SHP77 (cell line): ENCODE measurements at regions not wholly inside any gene's neighbourhood (a gene's known extent, or its start where the extent isn't known, plus 50 kb on each side); places are given as distances from the start of the nearest gene placed in this dataset.
A peak's percentile ranks its signal among the peaks of the same experiment; 100 is the strongest.
"Not testable (repeated sequence)": the region's sequence is repeated elsewhere in the genome, so short reads cannot be mapped to it uniquely, and the experiment has no call there.

Experiments
- DNase-seq, 2 experiments: peaks; one replicate each; lab custom pipeline; 2025; lab: John Stamatoyannopoulos, UW

DNA sequence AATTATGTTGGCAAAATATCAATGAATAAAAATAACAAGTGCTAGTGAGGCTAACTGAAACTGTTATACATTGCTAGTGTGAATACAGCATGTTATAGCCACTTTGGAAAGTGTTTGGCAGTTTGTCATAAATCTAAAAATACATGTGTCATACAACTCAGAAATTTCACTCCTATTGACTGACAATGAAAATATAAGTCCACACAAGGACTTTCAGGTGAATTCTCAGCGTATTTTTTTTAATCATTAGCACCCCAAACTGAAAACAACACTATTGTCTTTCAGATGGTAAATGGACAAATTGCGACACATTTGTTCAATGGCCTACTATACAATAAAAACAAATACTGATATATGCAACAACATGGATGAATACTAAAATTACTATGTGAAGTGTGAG, 884.8 kb downstream of the TRIB2 start:
- DNase-seq, result no peak

DNA sequence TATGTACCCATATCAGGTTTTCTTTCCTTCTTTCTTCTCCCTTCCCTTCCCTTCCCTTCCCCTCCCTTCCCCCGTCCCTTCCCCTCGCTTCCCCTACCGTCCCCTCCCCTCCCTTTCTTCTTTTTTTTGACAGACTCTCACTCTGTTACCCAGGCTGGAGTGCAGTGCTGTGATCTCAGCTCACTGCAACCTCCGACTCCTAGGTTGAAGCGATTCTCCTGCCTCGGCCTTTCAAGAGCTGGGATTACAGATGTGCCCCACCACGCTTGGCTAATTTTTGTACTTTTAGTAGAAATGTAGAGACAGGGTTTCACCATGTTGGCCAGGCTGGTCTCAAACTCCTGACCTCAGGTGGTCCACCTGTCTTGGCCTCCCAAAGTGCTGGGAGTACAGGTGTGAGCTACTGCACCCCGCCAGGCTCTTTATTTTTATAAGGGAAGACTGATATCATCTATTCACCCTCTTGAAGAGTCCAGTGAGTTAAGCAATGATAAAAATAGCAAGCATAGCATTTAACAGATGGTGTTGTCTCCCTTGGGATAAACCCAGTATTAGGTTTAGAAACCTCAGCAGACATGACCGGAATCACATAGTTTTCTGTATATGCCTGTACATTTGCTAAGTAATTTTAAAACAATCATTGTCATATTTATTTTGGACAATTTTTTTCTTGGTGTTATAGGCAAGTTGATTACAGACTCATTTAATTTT, 888.4 kb downstream of the TRIB2 start:
- no peak for DNase-seq

DNA sequence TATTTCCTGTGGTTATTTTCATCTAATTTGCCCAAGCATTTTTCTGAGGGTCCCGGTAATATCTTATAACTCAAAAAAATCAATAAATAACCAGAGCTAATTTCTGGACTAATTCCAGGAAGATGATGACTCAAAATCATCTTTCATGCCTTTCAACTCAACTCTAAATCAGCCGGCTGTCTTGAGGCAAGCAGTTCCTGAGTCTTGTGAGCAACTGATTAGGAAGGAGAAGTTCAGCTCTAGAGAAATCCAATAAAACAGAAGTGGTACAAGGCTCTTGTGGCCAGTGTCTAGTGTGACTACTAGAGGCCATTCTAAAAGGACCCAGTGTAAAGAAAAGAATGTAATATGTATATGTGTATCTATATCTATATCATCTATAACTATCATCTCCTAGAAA, 890.4 kb downstream of the TRIB2 start:
- DNase-seq, result no peak

DNA sequence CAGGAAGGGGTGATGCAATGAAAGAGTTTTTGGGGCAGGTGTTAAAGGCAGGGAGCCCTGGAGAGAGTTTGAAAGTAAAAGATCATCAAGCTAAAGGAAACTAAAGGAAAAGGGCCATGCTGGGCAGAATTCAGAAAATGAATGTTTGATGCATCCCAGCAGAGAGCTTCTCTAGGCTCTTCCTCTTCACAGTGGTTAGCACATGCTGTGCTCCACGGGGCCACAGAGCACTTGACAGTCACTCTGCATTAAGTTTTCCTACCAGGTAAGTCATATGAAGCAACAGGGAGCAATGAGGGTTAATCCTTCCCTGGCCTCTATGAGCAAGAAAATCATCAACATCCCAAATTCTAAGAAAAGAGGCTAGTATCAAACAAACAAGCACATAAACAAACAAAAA, 895.2 kb downstream of the TRIB2 start:
- no peak for DNase-seq

DNA sequence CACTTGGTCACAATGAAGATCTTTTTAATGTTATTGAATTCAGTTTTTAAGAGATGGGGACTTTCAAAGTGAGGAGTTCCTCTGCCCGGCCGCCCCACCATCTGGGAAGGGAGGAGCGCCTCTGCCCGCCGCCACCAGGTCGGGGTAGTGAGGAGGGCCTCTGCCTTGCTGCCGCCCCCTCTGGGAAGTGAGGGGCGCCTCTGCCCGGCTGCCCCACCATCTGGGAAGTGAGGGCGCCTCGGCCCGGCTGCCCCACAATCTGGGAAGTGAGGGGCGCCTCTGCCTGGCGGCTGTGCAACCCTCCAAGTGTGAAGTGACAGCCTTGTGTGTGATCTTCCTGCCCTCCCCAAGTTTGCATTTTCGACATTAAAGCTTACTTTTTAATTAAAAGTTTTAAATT, 899.3 kb downstream of the TRIB2 start:
- DNase-seq, result no peak

DNA sequence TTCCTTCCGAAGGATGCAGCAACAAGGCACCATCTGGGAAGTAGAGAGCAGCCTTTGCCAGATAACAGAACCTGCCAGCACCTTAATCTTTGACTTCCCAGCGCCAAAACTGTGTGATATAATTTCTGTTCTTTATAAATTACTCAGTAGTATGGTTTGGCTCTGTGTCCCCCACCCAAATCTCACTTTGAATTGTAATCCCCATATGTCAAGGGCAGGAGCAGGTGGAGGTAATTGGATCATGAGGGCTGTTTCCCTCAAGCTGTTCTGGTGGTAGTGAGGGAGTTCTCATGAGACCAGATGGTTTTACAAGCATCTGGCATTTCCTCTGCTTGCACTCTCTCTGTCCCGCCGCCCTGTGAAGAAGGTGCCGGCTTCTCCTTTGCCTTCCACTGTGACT, 899.9 kb downstream of the TRIB2 start:
- DNase-seq, result no peak

DNA sequence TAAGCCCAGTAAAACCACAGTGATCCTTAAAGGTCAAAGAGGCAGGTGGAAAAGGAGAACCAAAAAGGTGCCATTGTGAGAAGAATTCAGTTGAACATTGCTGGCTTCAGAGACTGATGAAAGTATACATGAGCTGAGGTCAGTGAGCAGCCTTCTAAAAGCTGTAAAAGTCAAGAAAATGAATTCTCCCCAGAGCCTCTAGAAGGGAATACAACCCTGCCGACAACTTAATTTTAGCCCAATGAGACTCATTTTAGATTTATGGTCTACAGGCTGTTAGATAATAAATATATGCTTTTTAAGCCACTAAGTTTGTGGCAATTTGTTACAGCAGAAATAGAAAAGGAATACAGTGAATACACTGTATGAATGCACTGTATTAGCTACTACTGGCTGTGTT, 911.4 kb downstream of the TRIB2 start:
- DNase-seq, result no peak

DNA sequence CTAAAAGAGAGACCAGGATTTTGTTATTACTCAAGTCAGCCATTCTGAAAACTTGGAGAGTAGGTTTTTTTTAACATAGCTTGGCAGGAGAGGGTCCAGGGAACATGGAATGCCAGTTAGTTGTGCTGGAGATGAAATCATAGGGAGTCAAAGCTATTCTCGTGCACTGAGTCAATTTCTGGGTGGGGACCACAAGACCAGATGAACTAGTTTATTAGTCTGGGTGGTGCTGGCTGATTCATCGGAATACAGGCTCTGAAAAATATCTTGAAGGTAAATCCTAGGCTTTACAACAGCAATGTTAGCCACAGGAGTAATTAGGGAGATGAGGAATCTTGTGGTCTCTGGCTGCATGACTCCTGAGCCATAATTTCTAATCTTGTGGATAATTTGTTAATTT, 921.4 kb downstream of the TRIB2 start:
- no peak for DNase-seq

DNA sequence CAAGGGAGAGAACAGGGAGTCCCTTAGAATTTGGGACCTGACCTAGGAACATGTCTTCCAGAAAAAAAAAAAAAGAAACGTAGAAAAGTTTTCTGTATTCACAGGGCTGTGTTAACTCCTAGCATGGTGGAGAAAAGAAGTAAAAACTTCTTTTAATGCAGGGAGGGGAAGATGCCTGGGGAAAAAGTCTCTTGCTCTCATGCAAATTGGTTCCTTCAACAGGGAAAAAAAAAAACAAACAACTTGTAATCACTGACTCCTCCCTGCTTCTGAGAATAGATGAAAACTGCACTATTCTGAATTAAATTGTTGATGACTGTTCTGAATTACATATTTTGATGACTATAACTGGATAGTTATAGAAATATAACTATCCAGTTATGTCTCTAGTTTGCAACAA, 933.2 kb downstream of the TRIB2 start:
- no peak for DNase-seq

DNA sequence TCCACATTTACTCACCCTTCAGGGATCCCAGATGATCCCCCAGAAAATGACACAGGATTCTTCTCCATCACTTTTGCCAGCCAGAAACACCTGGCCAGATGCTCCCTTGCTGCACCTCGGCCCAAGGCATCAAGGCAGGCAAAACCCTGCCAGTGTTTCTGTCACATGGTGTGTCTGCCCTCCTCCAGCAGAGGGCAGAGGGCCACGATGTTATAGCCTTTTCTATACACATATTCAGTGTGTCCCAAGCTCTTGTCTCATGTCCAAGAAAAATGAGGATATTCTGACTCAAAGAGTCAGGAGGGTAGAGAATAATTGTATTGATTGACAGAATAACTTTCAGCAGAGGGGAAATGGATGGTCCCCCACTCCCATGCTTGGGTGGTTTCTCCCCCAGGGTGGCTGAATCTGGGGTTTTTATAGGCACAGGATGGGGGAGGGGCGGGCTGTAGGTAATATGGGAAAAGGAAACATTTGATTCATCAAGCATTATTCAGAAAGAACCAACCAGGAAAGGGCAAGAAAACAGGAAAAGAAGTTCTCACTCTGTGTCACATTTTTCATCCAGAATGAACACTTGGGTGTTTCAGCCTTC, 933.9 kb downstream of the TRIB2 start:
- no peak for DNase-seq

DNA sequence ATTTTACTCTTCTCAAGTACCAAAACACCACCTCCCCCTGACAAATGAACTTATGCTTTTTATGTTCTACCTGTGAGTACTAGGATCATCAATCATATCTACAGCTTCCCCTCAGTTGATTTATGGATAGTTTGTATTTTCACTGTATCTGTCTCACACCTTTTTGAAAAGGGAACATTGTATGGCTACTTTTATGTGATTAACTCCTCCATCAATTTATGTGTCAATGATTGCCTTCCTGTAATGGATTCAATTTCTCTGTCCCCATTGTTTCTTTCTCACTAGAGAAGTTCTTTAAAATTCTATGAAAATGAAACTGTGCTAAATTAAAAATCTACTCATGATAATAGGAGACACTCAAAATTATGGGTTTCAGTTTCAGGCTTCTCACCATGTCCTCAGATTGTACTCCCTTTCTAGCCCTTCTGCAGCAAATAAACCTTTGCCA, 935.0 kb downstream of the TRIB2 start:
- DNase-seq, result no peak

DNA sequence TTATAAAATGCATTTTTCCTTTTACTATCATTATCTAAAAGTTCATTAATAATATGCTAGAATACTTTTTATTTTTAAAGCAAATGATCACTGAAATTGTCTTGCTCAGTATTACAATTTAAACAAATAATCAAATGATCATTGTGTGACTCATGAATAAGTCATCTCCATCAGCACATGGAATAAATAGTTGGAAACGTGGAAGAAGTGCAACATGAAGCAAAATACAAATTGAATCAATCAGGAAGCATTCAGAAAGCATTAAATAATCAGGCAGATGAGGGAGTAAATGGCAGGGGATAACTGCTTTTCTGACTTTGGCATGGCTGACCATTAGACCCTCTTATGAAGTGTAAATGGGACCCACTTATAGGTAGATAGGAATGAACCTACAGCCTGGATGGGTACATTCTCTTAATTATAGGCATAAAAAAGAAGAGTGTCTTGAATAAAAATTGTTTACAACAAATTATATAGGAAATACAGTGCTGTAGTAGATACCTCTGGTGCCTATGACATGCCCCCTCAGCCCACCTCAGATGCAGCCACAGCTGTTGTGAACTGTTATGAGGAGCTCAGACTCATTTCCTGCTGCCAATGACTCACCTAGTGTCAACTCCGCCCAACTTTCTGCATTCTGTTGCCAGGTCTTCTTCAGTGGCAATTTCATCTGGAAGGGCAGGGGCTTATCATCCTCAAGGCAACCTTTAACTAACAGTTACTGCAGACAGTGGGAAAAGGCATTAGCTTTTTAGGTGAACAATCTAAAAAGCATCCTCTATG, 936.0 kb downstream of the TRIB2 start:
- no peak for DNase-seq

DNA sequence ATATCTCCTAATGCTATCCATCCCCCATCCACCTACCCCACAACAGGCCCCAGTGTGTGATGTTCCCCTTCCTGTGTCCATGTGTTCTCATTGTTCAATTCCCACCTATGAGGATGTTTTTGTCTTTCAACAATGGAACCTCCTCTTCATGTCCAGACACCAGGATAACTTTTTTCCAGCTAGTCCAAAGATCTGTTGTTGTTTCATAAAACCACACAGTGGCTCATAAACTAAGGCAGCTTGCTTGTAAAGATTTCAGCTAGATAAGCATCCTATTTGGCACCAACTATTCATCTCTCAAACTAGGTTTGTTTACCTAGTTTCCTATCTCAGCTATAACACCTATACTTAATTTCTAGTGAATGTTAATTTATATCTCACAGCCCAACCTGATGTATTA, 937.7 kb downstream of the TRIB2 start:
- no peak for DNase-seq

DNA sequence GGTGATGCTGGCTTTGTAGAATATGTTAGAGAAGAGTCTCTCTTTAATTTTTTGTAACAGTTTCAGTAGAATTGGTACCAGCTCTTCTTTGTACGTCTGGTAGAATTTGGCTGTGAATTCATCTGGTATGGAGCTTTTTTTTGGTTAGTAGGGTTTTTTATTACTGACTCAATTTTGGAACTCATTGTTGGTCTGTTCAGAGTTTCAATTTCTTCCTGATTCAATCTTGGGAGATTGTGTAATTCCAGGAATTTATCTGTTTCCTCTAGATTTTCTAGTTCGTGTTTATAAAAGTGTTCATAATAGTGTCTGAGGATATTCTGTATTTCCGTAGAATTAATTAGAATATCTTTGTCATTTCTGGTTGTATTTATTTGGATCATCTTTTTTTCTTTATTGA, 943.5 kb downstream of the TRIB2 start:
- DNase-seq, result no peak

DNA sequence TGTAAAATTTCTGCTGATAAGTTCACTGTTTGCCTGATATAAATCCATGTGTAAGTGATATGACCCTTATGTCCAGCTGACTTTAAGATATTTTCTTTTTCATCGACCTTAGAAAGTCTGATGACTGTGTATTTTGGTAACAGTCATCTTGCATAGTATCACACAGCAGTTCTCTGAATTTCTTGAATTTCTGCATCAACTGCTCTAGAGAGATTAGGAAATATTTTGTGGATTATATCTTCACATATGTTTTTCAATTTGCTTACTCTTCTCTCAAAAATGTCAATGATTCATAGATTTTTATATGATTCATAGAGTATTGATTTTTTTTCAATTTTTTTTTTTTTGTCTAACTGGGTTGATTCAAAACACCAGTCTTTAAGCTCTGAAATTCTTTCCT, 945.3 kb downstream of the TRIB2 start:
- no peak for DNase-seq

DNA sequence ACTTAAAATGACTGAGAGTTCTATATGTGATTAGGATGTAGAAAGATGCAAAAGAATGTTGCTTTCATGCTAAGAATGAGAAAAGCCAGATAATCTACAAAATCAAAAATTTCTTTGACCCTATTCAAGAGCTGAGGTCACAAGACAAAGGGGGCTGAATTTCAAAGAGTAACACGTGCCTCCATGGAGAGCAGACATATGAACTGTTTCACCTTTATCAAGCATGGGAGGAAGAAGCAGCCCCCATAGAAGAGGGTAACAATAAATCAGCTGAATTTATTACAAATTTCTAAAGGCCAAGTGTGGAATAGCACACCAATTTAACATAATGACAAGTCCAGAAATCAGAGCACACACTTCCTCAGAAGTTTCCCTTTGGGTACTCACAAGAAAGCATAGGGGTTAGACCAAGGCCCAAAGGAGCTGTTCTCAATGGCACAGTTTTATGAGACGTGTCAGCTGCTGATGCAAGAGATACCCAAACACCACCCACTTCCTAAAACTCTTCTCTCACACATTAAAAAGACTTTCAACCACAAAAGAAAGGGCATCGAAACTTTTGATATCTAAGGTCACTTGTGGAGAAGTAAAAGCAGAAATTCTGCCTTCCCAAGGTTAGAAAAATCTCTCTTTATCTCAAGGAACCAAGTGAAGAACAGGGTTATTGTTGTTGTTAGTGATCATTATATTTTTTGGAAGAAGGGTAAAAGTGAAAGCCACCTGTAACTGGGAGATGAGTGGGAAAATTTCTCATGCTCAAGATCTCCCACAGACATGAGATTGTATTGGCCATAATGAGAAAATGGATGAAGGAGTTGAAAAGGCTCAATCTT, 950.1 kb downstream of the TRIB2 start:
- no peak for DNase-seq

DNA sequence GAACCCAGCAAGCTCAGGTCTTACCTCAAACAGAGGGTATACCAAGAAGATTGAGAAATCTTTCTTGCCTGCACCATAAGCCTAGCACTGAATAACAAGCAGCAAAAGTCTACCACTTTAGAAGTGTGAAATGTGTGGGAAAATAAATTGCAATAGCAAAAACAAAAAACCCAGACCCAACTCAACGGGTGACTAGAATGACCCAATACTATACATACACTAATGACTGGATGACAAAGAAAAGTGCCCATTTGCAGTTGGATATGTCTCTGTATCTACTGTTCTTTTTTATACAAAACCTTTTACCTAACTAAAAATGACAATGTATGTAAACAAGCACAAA, 950.6 kb downstream of the TRIB2 start:
- no peak for DNase-seq

DNA sequence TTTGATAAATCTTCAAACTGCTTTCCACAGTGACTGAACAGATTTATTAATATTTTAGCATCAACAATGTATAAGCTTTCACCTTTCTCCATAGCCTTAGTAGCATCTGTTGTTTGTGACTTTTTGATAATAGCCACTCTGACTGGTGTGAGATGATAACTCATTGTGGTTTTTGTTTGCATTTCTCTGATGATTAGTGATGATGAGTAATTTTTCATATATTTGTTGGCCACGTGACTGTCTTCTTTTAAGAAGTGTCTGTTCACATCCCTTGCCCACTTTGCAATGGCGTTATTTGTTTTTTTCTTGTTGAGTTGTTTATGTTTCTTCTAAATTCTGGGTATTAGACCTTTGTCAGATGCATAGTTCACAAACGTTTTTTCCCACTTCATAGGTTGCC, 952.9 kb downstream of the TRIB2 start:
- no peak for DNase-seq

DNA sequence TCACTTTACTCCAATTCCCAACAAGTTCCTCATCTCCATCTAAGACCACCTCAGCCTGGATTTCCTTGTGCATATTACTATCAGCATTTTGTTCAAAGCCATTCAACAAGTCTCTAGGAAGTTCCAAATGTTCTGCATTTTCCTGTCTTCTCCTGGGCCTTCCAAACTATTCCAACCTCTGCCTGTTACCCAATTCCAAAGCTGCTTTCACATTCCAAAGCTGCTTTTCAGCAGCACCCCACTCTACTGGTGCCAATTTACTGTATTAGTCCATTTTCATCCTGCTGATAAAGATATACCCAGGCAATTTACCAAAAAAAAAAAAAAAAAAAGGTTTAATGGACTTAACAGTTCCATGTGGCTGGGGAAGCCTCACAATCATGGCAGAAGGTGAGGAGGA, 957.1 kb downstream of the TRIB2 start:
- DNase-seq, result not testable (repeated sequence)

DNA sequence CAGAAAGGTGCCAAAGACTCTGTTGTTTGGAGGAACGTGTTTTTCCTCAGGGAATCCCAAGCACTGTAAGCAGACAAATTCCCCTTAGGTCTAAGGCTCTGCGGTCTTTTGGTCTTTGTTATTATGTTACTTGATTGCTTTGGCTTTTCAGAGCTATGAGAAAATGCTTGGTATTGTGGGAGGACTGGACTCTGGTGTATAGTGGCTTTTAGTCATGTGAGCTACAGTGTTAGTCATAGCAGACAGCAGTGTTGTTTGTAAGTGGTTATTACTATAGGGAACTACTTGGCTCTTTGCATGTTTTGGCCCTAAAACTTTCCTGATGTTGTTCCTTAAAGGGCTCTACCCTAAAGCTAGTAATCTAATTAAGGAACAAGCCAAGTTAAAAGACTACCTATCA, 956.2 kb upstream of the LRATD1 start:
- DNase-seq, result no peak

DNA sequence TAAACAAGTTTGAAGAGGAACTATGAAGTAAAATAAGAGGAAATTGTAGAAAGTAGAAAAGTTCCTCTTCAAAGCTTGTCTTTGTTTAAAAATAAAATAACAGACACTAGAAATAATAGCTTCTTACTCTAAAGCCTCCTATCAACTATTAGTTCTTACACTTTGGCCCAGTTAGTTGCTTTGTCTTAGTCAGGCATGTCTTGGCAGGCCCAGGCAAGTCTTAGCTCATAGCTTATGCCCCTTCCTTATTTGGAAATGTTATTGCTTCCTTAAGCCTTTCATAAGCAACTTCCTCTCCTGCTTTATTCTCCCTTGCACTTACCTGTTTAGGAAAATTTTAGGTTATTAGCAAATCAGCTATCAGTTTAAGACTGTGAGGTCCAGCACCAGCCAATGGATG, 950.6 kb upstream of the LRATD1 start:
- DNase-seq, result no peak

DNA sequence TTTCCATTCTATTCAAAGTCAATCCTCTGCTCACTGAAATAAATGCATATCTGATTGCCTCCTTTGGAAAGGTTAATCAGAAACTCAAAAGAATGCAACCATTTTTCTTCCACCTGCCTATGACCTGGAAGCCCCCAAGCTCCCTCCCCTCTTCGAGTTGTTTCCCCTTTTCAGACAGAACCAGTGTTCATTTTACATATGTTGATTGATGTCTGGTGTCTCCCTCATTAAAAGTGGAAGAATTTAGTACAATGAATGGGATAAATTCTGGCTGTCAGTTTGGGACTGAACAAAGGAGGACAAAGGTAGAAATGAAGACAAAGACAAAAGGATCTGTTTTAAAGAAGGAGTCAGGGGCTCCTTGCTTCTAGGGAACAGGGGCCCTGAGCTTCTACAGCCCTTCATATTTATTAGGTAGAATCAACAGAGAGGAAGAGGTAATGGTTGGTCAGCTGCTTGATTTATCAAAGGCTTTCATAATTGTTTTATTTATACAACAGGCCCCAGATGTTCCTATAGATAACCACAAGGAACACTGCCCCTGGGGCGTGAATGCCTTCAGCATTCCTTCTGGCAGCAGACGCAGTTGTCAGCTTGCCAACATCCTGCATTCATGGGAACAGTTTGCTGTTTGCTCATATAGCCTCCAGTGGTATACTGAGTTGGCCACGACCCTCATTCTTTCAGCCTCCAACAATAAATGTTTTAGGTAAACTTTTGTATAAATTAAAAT, 949.8 kb upstream of the LRATD1 start:
- DNase-seq, result peak; percentile 23 to 60
